ENCODE measurements at regions not wholly inside any gene's neighbourhood (a gene's known extent, or its start where the extent isn't known, plus 50 kb on each side); places are given as distances from the start of the nearest gene placed in this dataset.

- Histone ChIP-seq H3K27me3 (ENCODE audit: insufficient read depth, poor library complexity, severe bottlenecking) (no peaks in the 10 kb centered on the region), H3K4me3 (replicated peaks; ENCODE audit: insufficient read depth, low read length) (no peak overlapping the region), H3K27ac (replicated peaks) (no peak overlapping the region)
- no peak for DNase-seq (ENCODE audit: low read depth in 1 of 2, low spot score in 1 of 2)
- TF ChIP-seq POLR2AphosphoS5 (IDR thresholded peaks at IDR 0.05; ENCODE audit: low read depth) (no peak), GABPA (IDR thresholded peaks at IDR 0.05; ENCODE audit: low read depth) (no peak), CTCF (IDR thresholded peaks at IDR 0.05; ENCODE audit: insufficient read depth, low read length) (no peak), SPI1 (IDR thresholded peaks at IDR 0.05; ENCODE audit: borderline replicate concordance, low read depth) (no peak), REST (IDR thresholded peaks at IDR 0.05; ENCODE audit: insufficient replicate concordance, low read depth) (no peak)
These were observed 204.9 kb upstream of the RMST start for GRCh38 chr12:97257726-97258125.

- no peak overlapping the region for H3K4me3 ChIP-seq (replicated peaks; ENCODE audit: insufficient read depth, low read length)
- no peak for DNase-seq (ENCODE audit: low read depth in 1 of 2, low spot score in 1 of 2)
- H3K27ac ChIP-seq (replicated peaks) = no peak overlapping the region
- H3K27me3 ChIP-seq (ENCODE audit: insufficient read depth, poor library complexity, severe bottlenecking) = no peaks in the 10 kb centered on the region
- TF ChIP-seq REST (IDR thresholded peaks at IDR 0.05; ENCODE audit: insufficient replicate concordance, low read depth) (no peak), GABPA (IDR thresholded peaks at IDR 0.05; ENCODE audit: low read depth) (no peak), CTCF (IDR thresholded peaks at IDR 0.05; ENCODE audit: insufficient read depth, low read length) (no peak), POLR2AphosphoS5 (IDR thresholded peaks at IDR 0.05; ENCODE audit: low read depth) (no peak), SPI1 (IDR thresholded peaks at IDR 0.05; ENCODE audit: borderline replicate concordance, low read depth) (no peak)
These were observed 203.5 kb upstream of the RMST start for GRCh38 chr12:97259098-97259497.

GRCh38 chr12:97260786-97261185 lies 201.8 kb upstream of the RMST start:
- Histone ChIP-seq H3K27ac (replicated peaks) (no peak overlapping the region), H3K4me3 (replicated peaks; ENCODE audit: insufficient read depth, low read length) (no peak overlapping the region), H3K27me3 (ENCODE audit: insufficient read depth, poor library complexity, severe bottlenecking) (no peaks in the 10 kb centered on the region)
- TF ChIP-seq SPI1 (IDR thresholded peaks at IDR 0.05; ENCODE audit: borderline replicate concordance, low read depth) (no peak), GABPA (IDR thresholded peaks at IDR 0.05; ENCODE audit: low read depth) (no peak), CTCF (IDR thresholded peaks at IDR 0.05; ENCODE audit: insufficient read depth, low read length) (no peak), POLR2AphosphoS5 (IDR thresholded peaks at IDR 0.05; ENCODE audit: low read depth) (no peak), REST (IDR thresholded peaks at IDR 0.05; ENCODE audit: insufficient replicate concordance, low read depth) (no peak)
- no peak for DNase-seq (ENCODE audit: low read depth in 1 of 2, low spot score in 1 of 2)
